Osteocyte (in vitro differentiated cells): ENCODE measurements at regions not wholly inside any gene's neighbourhood (a gene's known extent, or its start where the extent isn't known, plus 50 kb on each side); places are given as distances from the start of the nearest gene placed in this dataset.

Experiments used
- DNase-seq: peaks from one replicate; pipeline ENCODE4 v3.0.0; 2021; ENCODE audit warnings: mixed read lengths; ENCODE audit not compliant: unreplicated experiment; ENCODE audit errors: extremely low spot score
- H3K27ac Mint-ChIP-seq: one replicate; pipeline ENCODE4 v1.8.0; 2021; ENCODE audit warnings: mild to moderate bottlenecking, mixed read lengths; ENCODE audit not compliant: unreplicated experiment
- H3K27me3 Mint-ChIP-seq: one replicate; pipeline ENCODE4 v1.8.0; 2021; ENCODE audit warnings: mixed read lengths; ENCODE audit not compliant: unreplicated experiment
- H3K36me3 Mint-ChIP-seq: one replicate; pipeline ENCODE4 v1.8.0; 2021; ENCODE audit warnings: mixed read lengths; ENCODE audit not compliant: unreplicated experiment
- H3K4me1 Mint-ChIP-seq: one replicate; pipeline ENCODE4 v1.8.0; 2021; ENCODE audit warnings: mixed read lengths; ENCODE audit not compliant: unreplicated experiment
- H3K4me3 Mint-ChIP-seq: one replicate; pipeline ENCODE4 v1.8.0; 2021; ENCODE audit warnings: mild to moderate bottlenecking, moderate library complexity, mixed read lengths; ENCODE audit not compliant: unreplicated experiment
- H3K9me3 Mint-ChIP-seq: one replicate; pipeline ENCODE4 v1.8.0; 2021; ENCODE audit warnings: mixed read lengths; ENCODE audit not compliant: unreplicated experiment
- CTCF ChIP-seq: fragments of 200-600 bp; sonication (generic); IDR thresholded peaks from 2 replicates; pipeline ENCODE4 v1.5.0; 2021; ENCODE audit warnings: antibody characterized with exemption, mild to moderate bottlenecking, moderate library complexity

- Mint-ChIP-seq H3K9me3 (no peaks in the 10 kb centered on the region), H3K27ac (no peak overlapping the region), H3K36me3 (no peaks in the 10 kb centered on the region), H3K27me3 (peaks cover 3% of the 10 kb centered on the region), H3K4me3 (no peak overlapping the region), H3K4me1 (no peaks in the 10 kb centered on the region)
- TF ChIP-seq CTCF: no peak
- no peak for DNase-seq
Measured at GRCh38 chr11:122517403-122518379, 137.8 kb upstream of the UBASH3B start.

- no peaks in the 10 kb centered on the region for H3K9me3 Mint-ChIP-seq
- H3K27ac Mint-ChIP-seq: no peak overlapping the region
- TF ChIP-seq CTCF: no peak
- no peak overlapping the region for H3K4me3 Mint-ChIP-seq
- DNase-seq: no peak
- no peaks in the 10 kb centered on the region for H3K27me3 Mint-ChIP-seq
- H3K36me3 Mint-ChIP-seq: no peaks in the 10 kb centered on the region
- no peaks in the 10 kb centered on the region for H3K4me1 Mint-ChIP-seq
Measured at GRCh38 chr11:122516686-122517085, 138.8 kb upstream of the UBASH3B start.

- no peak for DNase-seq
- Mint-ChIP-seq H3K27ac (no peak overlapping the region), H3K27me3 (no peaks in the 10 kb centered on the region), H3K36me3 (no peaks in the 10 kb centered on the region), H3K4me1 (no peaks in the 10 kb centered on the region), H3K4me3 (no peak overlapping the region), H3K9me3 (no peaks in the 10 kb centered on the region)
- TF ChIP-seq CTCF: no peak
Measured at GRCh38 chr11:122513997-122514396, 141.5 kb upstream of the UBASH3B start.

- DNase-seq: no peak
- Mint-ChIP-seq H3K27me3 (peaks cover under 1% of the 10 kb centered on the region), H3K4me3 (no peak overlapping the region), H3K36me3 (no peaks in the 10 kb centered on the region), H3K27ac (no peak overlapping the region), H3K9me3 (no peaks in the 10 kb centered on the region), H3K4me1 (no peaks in the 10 kb centered on the region)
- TF ChIP-seq CTCF: no peak
Measured at GRCh38 chr11:122513328-122513727, 142.2 kb upstream of the UBASH3B start.

- Mint-ChIP-seq H3K4me1 (no peaks in the 10 kb centered on the region), H3K4me3 (no peak overlapping the region), H3K36me3 (no peaks in the 10 kb centered on the region), H3K9me3 (no peaks in the 10 kb centered on the region), H3K27me3 (peaks cover 4% of the 10 kb centered on the region), H3K27ac (no peak overlapping the region)
- no peak for DNase-seq
- no peak for TF ChIP-seq CTCF
Measured at GRCh38 chr11:122512688-122513087, 142.8 kb upstream of the UBASH3B start.
